H1 (cell line): ENCODE measurements at regions not wholly inside any gene's neighbourhood (a gene's known extent, or its start where the extent isn't known, plus 50 kb on each side); places are given as distances from the start of the nearest gene placed in this dataset.

Source experiments
- CTCF ChIA-PET: fragments of 300-600 bp; sonication (Branson Sonifier 250); formaldehyde crosslinking; loops from one replicate; lab custom pipeline; 2021; ENCODE audit not compliant: partially characterized antibody; lab: Charles Lee
- POLR2A ChIA-PET: fragments of 300-600 bp; sonication (Branson Sonifier 250); formaldehyde crosslinking; loops from one replicate; lab custom pipeline; 2021; ENCODE audit warnings: inconsistent platforms; ENCODE audit not compliant: partially characterized antibody; lab: Charles Lee
- DNase-seq, 2 experiments: peaks; one replicate each; pipeline versions ENCODE4 v3.0.0 to v3.0.0-alpha.2; 2010 to 2022; ENCODE audit warnings: low spot score in 2 of 2, low read depth in 1 of 2, mixed read lengths in 1 of 2
- FAIRE-seq: peaks from 2 replicates; lab custom pipeline; 2011; peaks lifted over from hg19 to GRCh38; lab: Jason Lieb, UNC
- H2AFZ ChIP-seq: 2 replicates; pipeline ENCODE4 v1.8.1; 2012; ENCODE audit warnings: low read length, inconsistent platforms
- H2AK5ac ChIP-seq: 2 replicates; pipeline ENCODE4 v1.6.1; 2013; ENCODE audit warnings: low read depth, low read length
- H2BK120ac ChIP-seq: replicated peaks from 2 replicates; pipeline ENCODE3; 2013; ENCODE audit warnings: low read depth, low read length, inconsistent platforms
- H2BK12ac ChIP-seq: 2 replicates; pipeline ENCODE4 v1.6.1; 2013; ENCODE audit warnings: low read depth, low read length
- H2BK15ac ChIP-seq: 2 replicates; pipeline ENCODE4 v1.6.1; 2013; ENCODE audit warnings: low read length
- H2BK20ac ChIP-seq: 2 replicates; pipeline ENCODE4 v1.6.1; 2013; ENCODE audit warnings: low read length
- H2BK5ac ChIP-seq: 2 replicates; pipeline ENCODE4 v1.6.1; 2013; ENCODE audit warnings: low read depth, low read length
- H3K14ac ChIP-seq: 2 replicates; pipeline ENCODE4 v1.6.1; 2013; ENCODE audit warnings: inconsistent platforms; ENCODE audit not compliant: insufficient read length
- H3K18ac ChIP-seq: 2 replicates; pipeline ENCODE4 v1.6.1; 2013; ENCODE audit warnings: low read length; ENCODE audit errors: extremely low read depth
- H3K23ac ChIP-seq: 2 replicates; pipeline ENCODE4 v1.6.1; 2013; ENCODE audit warnings: inconsistent platforms; ENCODE audit not compliant: insufficient read length
- H3K23me2 ChIP-seq: 2 replicates; pipeline ENCODE4 v1.6.1; 2013; ENCODE audit warnings: low read depth, low read length
- H3K27ac ChIP-seq: 2 replicates; pipeline ENCODE4 v1.6.1; 2011; ENCODE audit warnings: low read depth, low read length, inconsistent platforms
- H3K27me3 ChIP-seq, 4 experiments: replicated peaks in 1 of 4; 1 replicate in 1 of 4; 2 replicates in 3 of 4; pipeline versions ENCODE4 v1.6.1 to v1.8.1; 2011 to 2013; ENCODE audit warnings: low read length in 3 of 4, mild to moderate bottlenecking in 3 of 4, inconsistent platforms in 2 of 4, mixed read lengths in 2 of 4, moderate library complexity in 1 of 4; ENCODE audit not compliant: control insufficient read depth in 3 of 4, insufficient read depth in 3 of 4; ENCODE audit errors: extremely low read depth in 1 of 4
- H3K36me3 ChIP-seq, 4 experiments: 2 replicates each; pipeline versions ENCODE4 v1.6.1 to v1.8.1; 2011 to 2013; ENCODE audit warnings: mild to moderate bottlenecking in 4 of 4, low read length in 3 of 4, moderate library complexity in 2 of 4, control low read depth in 1 of 4, inconsistent platforms in 1 of 4; ENCODE audit not compliant: insufficient read depth in 4 of 4, control insufficient read depth in 2 of 4
- H3K4ac ChIP-seq: replicated peaks from 2 replicates; pipeline ENCODE3; 2013; ENCODE audit warnings: low read length, low read depth, mixed read lengths, inconsistent platforms; ENCODE audit not compliant: insufficient read length
- H3K4me1 ChIP-seq, 4 experiments: replicated peaks in 1 of 4; 1 replicate in 1 of 4; 2 replicates in 3 of 4; pipeline versions ENCODE4 v1.6.1 to v1.8.1; 2011 to 2013; ENCODE audit warnings: low read length in 3 of 4, inconsistent platforms in 2 of 4, mixed read lengths in 1 of 4; ENCODE audit not compliant: insufficient read depth in 4 of 4, control insufficient read depth in 3 of 4
- H3K4me2 ChIP-seq, 2 experiments: 2 replicates each; pipeline versions ENCODE4 v1.6.1 to v1.8.1; 2011 to 2013; ENCODE audit warnings: low read depth in 2 of 2, low read length in 2 of 2, control low read depth in 1 of 2, inconsistent platforms in 1 of 2, mild to moderate bottlenecking in 1 of 2; ENCODE audit not compliant: insufficient read depth in 1 of 2
- H3K4me3 ChIP-seq, 4 experiments: fragments of 200-600, 300-600 bp in 1 of 4; sonication (generic), shearing (Covaris generic), sonication (Bioruptor Twin) in 1 of 4; 2 replicates each; pipeline versions ENCODE4 v1.5.1 to v1.8.1; 2011 to 2016; ENCODE audit warnings: low read length in 4 of 4, low read depth in 3 of 4, control low read depth in 2 of 4, inconsistent platforms in 2 of 4, mild to moderate bottlenecking in 2 of 4, mixed read lengths in 1 of 4, moderate library complexity in 1 of 4; ENCODE audit not compliant: insufficient read depth in 2 of 4; ENCODE audit errors: extremely low read depth in 1 of 4
- H3K56ac ChIP-seq: replicated peaks from 2 replicates; pipeline ENCODE3; 2013; ENCODE audit warnings: low read depth, mild to moderate bottlenecking, mixed read lengths, low read length, inconsistent platforms; ENCODE audit not compliant: insufficient read length
- H3K79me1 ChIP-seq: 2 replicates; pipeline ENCODE4 v1.6.1; 2013; ENCODE audit warnings: low read depth, low read length, control low read depth
- H3K79me2 ChIP-seq, 2 experiments: 2 replicates each; pipeline versions ENCODE4 v1.6.1 to v1.8.1; 2012 to 2013; ENCODE audit warnings: low read length in 2 of 2, mild to moderate bottlenecking in 2 of 2, inconsistent platforms in 1 of 2; ENCODE audit not compliant: insufficient read depth in 2 of 2, control insufficient read depth in 1 of 2
- H3K9ac ChIP-seq, 4 experiments: replicated peaks in 1 of 4; 1 replicate in 1 of 4; 2 replicates in 3 of 4; pipeline versions ENCODE4 v1.6.1 to v1.8.1; 2011 to 2013; ENCODE audit warnings: low read depth in 3 of 4, low read length in 3 of 4, control low read depth in 2 of 4, mild to moderate bottlenecking in 2 of 4, moderate library complexity in 2 of 4, inconsistent platforms in 1 of 4; ENCODE audit errors: extremely low read depth in 1 of 4
- H3K9me3 ChIP-seq, 2 experiments: 2 replicates each; pipeline versions ENCODE4 v1.6.1 to v1.8.1; 2012 to 2013; ENCODE audit warnings: mild to moderate bottlenecking in 2 of 2, moderate library complexity in 2 of 2, control low read depth in 1 of 2, inconsistent platforms in 1 of 2, low read depth in 1 of 2, low read length in 1 of 2, mixed read lengths in 1 of 2; ENCODE audit not compliant: insufficient read depth in 2 of 2
- H4K20me1 ChIP-seq, 2 experiments: replicated peaks in 1 of 2; 2 replicates each; pipeline versions ENCODE3 to v1.8.1; 2011 to 2013; ENCODE audit warnings: inconsistent platforms in 2 of 2, low read length in 2 of 2, mild to moderate bottlenecking in 1 of 2; ENCODE audit not compliant: insufficient read depth in 2 of 2, control insufficient read depth in 1 of 2
- H4K5ac ChIP-seq: 2 replicates; pipeline ENCODE4 v1.6.1; 2013; ENCODE audit warnings: low read length, low read depth, mixed read lengths, inconsistent platforms; ENCODE audit not compliant: insufficient read length
- H4K8ac ChIP-seq: 2 replicates; pipeline ENCODE4 v1.8.0; 2013; ENCODE audit warnings: mild to moderate bottlenecking, moderate library complexity, low read length, inconsistent platforms; ENCODE audit not compliant: insufficient read depth; ENCODE audit errors: extremely low read depth
- H4K91ac ChIP-seq: replicated peaks from 2 replicates; pipeline ENCODE3; 2013; ENCODE audit warnings: low read length, mixed read lengths, inconsistent platforms; ENCODE audit not compliant: insufficient read length
- BACH1 ChIP-seq: IDR thresholded peaks from 2 replicates; pipeline ENCODE4 v1.6.1; 2012; ENCODE audit warnings: low read length, improper control_type of control experiment
- EGR1 ChIP-seq: IDR thresholded peaks from 2 replicates; pipeline ENCODE4 v1.6.1; 2011; ENCODE audit warnings: low read depth, low read length, borderline replicate concordance
- EZH2 ChIP-seq: fragments of 200-600 bp; sonication (generic); IDR thresholded peaks from 2 replicates; pipeline ENCODE4 v1.7.1; 2012; ENCODE audit warnings: low read depth, mild to moderate bottlenecking, moderate library complexity, low read length, inconsistent platforms; ENCODE audit not compliant: severe bottlenecking
- KDM1A ChIP-seq: fragments of 200-600, 300-600 bp; sonication (generic); IDR thresholded peaks from 2 replicates; pipeline ENCODE4 v1.7.1; 2016; ENCODE audit warnings: mild to moderate bottlenecking, low read length, borderline replicate concordance
- NANOG ChIP-seq: IDR thresholded peaks from 2 replicates; pipeline ENCODE4 v1.6.1; 2011; ENCODE audit warnings: low read length, low read depth, mild to moderate bottlenecking, inconsistent platforms; ENCODE audit not compliant: insufficient read depth, poor library complexity, severe bottlenecking
- PHF8 ChIP-seq: fragments of 200-600 bp; sonication (generic); conservative IDR thresholded peaks from 2 replicates; pipeline ENCODE4 v1.7.1; 2012; ENCODE audit warnings: low read depth, mild to moderate bottlenecking, inconsistent platforms, low read length, moderate library complexity
- POU5F1 ChIP-seq: IDR thresholded peaks from 2 replicates; pipeline ENCODE4 v1.6.1; 2011; ENCODE audit warnings: low read depth, mild to moderate bottlenecking, low read length, moderate library complexity
- RAD21 ChIP-seq, 2 experiments: IDR thresholded peaks in 1 of 2; conservative IDR thresholded peaks in 1 of 2; 2 replicates each; pipeline ENCODE4 v1.6.1; 2011; ENCODE audit warnings: low read depth in 2 of 2, low read length in 2 of 2, improper control_type of control experiment in 1 of 2, inconsistent platforms in 1 of 2, mild to moderate bottlenecking in 1 of 2, moderate library complexity in 1 of 2
- RXRA ChIP-seq: IDR thresholded peaks from 2 replicates; pipeline ENCODE4 v1.6.1; 2011; ENCODE audit warnings: low read depth, mild to moderate bottlenecking, low read length, moderate library complexity; ENCODE audit not compliant: insufficient read depth
- SIX5 ChIP-seq: IDR thresholded peaks from 2 replicates; pipeline ENCODE4 v1.6.1; 2011; ENCODE audit warnings: mild to moderate bottlenecking, low read depth, low read length
- TAF7 ChIP-seq: optimal IDR thresholded peaks from 2 replicates; pipeline ENCODE3; 2011; ENCODE audit warnings: low read depth, mild to moderate bottlenecking, inconsistent platforms, low read length, moderate library complexity, borderline replicate concordance
- YY1 ChIP-seq: IDR thresholded peaks from 2 replicates; pipeline ENCODE4 v1.6.1; 2011; ENCODE audit warnings: low read depth, mild to moderate bottlenecking, low read length
- WGBS, 2 experiments: shearing (Covaris generic) in 1 of 2; methylation state at CpG; one replicate each; pipeline versions ENCODE4 v1.1.6 to v1.1.7; 2013 to 2015; ENCODE audit warnings: low lambda C conversion rate in 2 of 2, mixed read lengths in 2 of 2, inconsistent platforms in 1 of 2, low coverage in 1 of 2, missing lambda C conversion rate in 1 of 2; ENCODE audit not compliant: insufficient replicate concordance in 2 of 2, insufficient coverage in 1 of 2, insufficient read length in 1 of 2; ENCODE audit errors: extremely low coverage in 1 of 2, missing lambda C conversion rate in 1 of 2; 5-methylcytosine and 5-hydroxymethylcytosine counted together
- TF ChIP-seq, protein P1 (sequence below): IDR thresholded peaks from 2 replicates; pipeline ENCODE4 v1.6.1; 2012; ENCODE audit warnings: low read length, inconsistent platforms

GRCh38 chr7:95682913-95683312, 86.6 kb upstream of the PDK4 start:
- H3K23me2 ChIP-seq, result no peaks in the 10 kb centered on the region
- no peak overlapping the region for H2AFZ ChIP-seq
- no peak overlapping the region for H3K27ac ChIP-seq
- H3K4me3 ChIP-seq, result no peak overlapping the region
- no peak overlapping the region for H2BK15ac ChIP-seq
- H3K27me3 ChIP-seq, result no peaks in the 10 kb centered on the region
- H3K4me1 ChIP-seq, result no peaks in the 10 kb centered on the region
- no peak overlapping the region for H3K56ac ChIP-seq
- H2AK5ac ChIP-seq, result no peak overlapping the region
- no peak overlapping the region for H2BK5ac ChIP-seq
- 75% methylated on average over 3 of the region's 3 CpGs; no CpG with 5 or more reads in 1 of the 2 experiments for WGBS, 2 experiments
- no peak overlapping the region for H4K91ac ChIP-seq
- H3K18ac ChIP-seq, result no peak overlapping the region
- DNase-seq (no peak), FAIRE-seq (no peak)
- no peak overlapping the region for H3K23ac ChIP-seq
- no peak overlapping the region for H3K4me2 ChIP-seq
- H3K9me3 ChIP-seq, result no peaks in the 10 kb centered on the region
- H3K79me2 ChIP-seq, result no peaks in the 10 kb centered on the region
- no peak overlapping the region for H4K8ac ChIP-seq
- H2BK20ac ChIP-seq, result no peak overlapping the region
- POLR2A ChIA-PET, result interaction anchor here (0.7 kb wide), 1 partner anchor 11 kb away, joined by 3 read pairs; no protein-coding TSS in a partner anchor
- H2BK120ac ChIP-seq, result no peak overlapping the region
- H3K9ac ChIP-seq, result no peak overlapping the region
- no peak overlapping the region for H3K4ac ChIP-seq
- CTCF ChIA-PET, result interaction anchor here (0.7 to 7.6 kb wide), 21 partner anchors 8 to 206 kb away, joined by 3 to 102 read pairs (median 4); no protein-coding TSS in a partner anchor
- no peak overlapping the region for H4K5ac ChIP-seq
- no peak overlapping the region for H2BK12ac ChIP-seq
- no peaks in the 10 kb centered on the region for H3K36me3 ChIP-seq
- H4K20me1 ChIP-seq, result no peaks in the 10 kb centered on the region
- H3K14ac ChIP-seq, result no peak overlapping the region
- no peaks in the 10 kb centered on the region for H3K79me1 ChIP-seq
- TF ChIP-seq NANOG, result no peak
- no peak for TF ChIP-seq PHF8
- no peak for TF ChIP-seq TAF7
- TF ChIP-seq KDM1A, result no peak
- TF ChIP-seq, protein P1, sequence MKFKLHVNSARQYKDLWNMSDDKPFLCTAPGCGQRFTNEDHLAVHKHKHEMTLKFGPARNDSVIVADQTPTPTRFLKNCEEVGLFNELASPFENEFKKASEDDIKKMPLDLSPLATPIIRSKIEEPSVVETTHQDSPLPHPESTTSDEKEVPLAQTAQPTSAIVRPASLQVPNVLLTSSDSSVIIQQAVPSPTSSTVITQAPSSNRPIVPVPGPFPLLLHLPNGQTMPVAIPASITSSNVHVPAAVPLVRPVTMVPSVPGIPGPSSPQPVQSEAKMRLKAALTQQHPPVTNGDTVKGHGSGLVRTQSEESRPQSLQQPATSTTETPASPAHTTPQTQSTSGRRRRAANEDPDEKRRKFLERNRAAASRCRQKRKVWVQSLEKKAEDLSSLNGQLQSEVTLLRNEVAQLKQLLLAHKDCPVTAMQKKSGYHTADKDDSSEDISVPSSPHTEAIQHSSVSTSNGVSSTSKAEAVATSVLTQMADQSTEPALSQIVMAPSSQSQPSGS, result no peak
- no peak for TF ChIP-seq POU5F1
- TF ChIP-seq SIX5, result no peak
- no peak for TF ChIP-seq RAD21 (IDR thresholded peaks at IDR 0.05 in 1 of 2, conservative IDR thresholded peaks at IDR 0.05 in 1 of 2; ENCODE audit: low read depth in 2 of 2, low read length in 2 of 2)
- no peak for TF ChIP-seq BACH1
- TF ChIP-seq EZH2, result no peak
- no peak for TF ChIP-seq RXRA
- no peak for TF ChIP-seq YY1
- no peak for TF ChIP-seq EGR1
